ENCODE measurements at regions not wholly inside any gene's neighbourhood (a gene's known extent, or its start where the extent isn't known, plus 50 kb on each side); places are given as distances from the start of the nearest gene placed in this dataset.

DNA sequence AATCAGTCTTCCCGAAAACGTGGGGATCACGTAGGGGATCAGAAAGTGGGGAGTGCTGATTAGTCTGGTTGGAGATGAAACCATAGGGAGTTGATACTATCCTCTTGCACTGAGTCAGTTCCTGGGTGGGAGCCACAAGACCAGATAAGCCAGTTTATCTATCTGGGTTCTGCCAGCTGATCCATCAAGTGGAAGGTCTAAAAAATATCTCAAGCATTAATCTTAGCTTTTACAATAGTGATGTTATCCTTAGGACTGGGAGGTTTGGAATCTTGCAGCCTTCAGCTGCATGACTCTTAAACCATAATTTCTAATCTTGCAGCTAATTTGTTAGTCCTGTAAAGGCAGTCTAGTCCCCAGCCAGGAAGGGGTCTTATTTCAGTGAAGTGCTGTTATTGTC is 2474.2 kb downstream of the PCDH9 start:
- TF ChIP-seq, protein P1, sequence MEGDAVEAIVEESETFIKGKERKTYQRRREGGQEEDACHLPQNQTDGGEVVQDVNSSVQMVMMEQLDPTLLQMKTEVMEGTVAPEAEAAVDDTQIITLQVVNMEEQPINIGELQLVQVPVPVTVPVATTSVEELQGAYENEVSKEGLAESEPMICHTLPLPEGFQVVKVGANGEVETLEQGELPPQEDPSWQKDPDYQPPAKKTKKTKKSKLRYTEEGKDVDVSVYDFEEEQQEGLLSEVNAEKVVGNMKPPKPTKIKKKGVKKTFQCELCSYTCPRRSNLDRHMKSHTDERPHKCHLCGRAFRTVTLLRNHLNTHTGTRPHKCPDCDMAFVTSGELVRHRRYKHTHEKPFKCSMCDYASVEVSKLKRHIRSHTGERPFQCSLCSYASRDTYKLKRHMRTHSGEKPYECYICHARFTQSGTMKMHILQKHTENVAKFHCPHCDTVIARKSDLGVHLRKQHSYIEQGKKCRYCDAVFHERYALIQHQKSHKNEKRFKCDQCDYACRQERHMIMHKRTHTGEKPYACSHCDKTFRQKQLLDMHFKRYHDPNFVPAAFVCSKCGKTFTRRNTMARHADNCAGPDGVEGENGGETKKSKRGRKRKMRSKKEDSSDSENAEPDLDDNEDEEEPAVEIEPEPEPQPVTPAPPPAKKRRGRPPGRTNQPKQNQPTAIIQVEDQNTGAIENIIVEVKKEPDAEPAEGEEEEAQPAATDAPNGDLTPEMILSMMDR (IDR thresholded peaks at IDR 0.05), result no peak
- no peak for TF ChIP-seq POLR2AphosphoS5 (IDR thresholded peaks at IDR 0.05)
- TF ChIP-seq POLR2A (IDR thresholded peaks at IDR 0.05), result no peak

Measured in prostate gland (tissue), 2 donors.